H9 (cell line): ENCODE measurements at regions not wholly inside any gene's neighbourhood (a gene's known extent, or its start where the extent isn't known, plus 50 kb on each side); places are given as distances from the start of the nearest gene placed in this dataset.

Experiments used
- DNase-seq: peaks from one replicate; pipeline ENCODE4 v3.0.0-alpha.2; 2017
- H2AFZ ChIP-seq: one replicate; pipeline ENCODE4 v1.6.1; 2013; ENCODE audit warnings: mild to moderate bottlenecking, low read length, control low read depth, moderate library complexity
- H2AK5ac ChIP-seq: 2 replicates; pipeline ENCODE4 v1.6.1; 2013; ENCODE audit warnings: low read length, control low read depth, mixed read lengths; ENCODE audit not compliant: insufficient read length
- H2BK120ac ChIP-seq: one replicate; pipeline ENCODE4 v1.6.1; 2013; ENCODE audit warnings: low read depth, mild to moderate bottlenecking, low read length, control low read depth, inconsistent platforms; ENCODE audit not compliant: poor library complexity, severe bottlenecking
- H2BK12ac ChIP-seq: 2 replicates; pipeline ENCODE4 v1.6.1; 2013; ENCODE audit warnings: low read length, control low read depth, mixed read lengths, low read depth; ENCODE audit not compliant: insufficient read length
- H2BK15ac ChIP-seq: 2 replicates; pipeline ENCODE4 v1.6.1; 2013; ENCODE audit warnings: low read depth, low read length, control low read depth
- H2BK20ac ChIP-seq: one replicate; pipeline ENCODE4 v1.6.1; 2013; ENCODE audit warnings: low read depth, mild to moderate bottlenecking, low read length, control low read depth, inconsistent platforms; ENCODE audit not compliant: poor library complexity, severe bottlenecking
- H2BK5ac ChIP-seq: 2 replicates; pipeline ENCODE4 v1.6.1; 2013; ENCODE audit warnings: low read length, control low read depth, mixed read lengths; ENCODE audit not compliant: insufficient read length
- H3K14ac ChIP-seq: 2 replicates; pipeline ENCODE4 v1.6.1; 2013; ENCODE audit warnings: low read length, control low read depth; ENCODE audit not compliant: insufficient read depth
- H3K18ac ChIP-seq: 2 replicates; pipeline ENCODE4 v1.6.1; 2013; ENCODE audit warnings: low read depth, mild to moderate bottlenecking, mixed read lengths, low read length, control low read depth; ENCODE audit not compliant: insufficient read length
- H3K23ac ChIP-seq: 2 replicates; pipeline ENCODE4 v1.6.1; 2013; ENCODE audit warnings: low read length, control low read depth, mixed read lengths, low read depth; ENCODE audit not compliant: insufficient read length
- H3K23me2 ChIP-seq: 2 replicates; pipeline ENCODE4 v1.6.1; 2013; ENCODE audit warnings: low read depth, mild to moderate bottlenecking, mixed read lengths, low read length, control low read depth; ENCODE audit not compliant: insufficient read length, poor library complexity, severe bottlenecking
- H3K27ac ChIP-seq: 2 replicates; pipeline ENCODE4 v1.5.1; 2013; ENCODE audit warnings: low read length, control low read depth, mixed read lengths, low read depth; ENCODE audit not compliant: insufficient read length
- H3K27me3 ChIP-seq: 2 replicates; pipeline ENCODE4 v1.6.1; 2013; ENCODE audit warnings: low read length, control low read depth, inconsistent platforms; ENCODE audit not compliant: insufficient read depth
- H3K4ac ChIP-seq: 2 replicates; pipeline ENCODE4 v1.6.1; 2013; ENCODE audit warnings: low read depth, mild to moderate bottlenecking, control low read depth, inconsistent platforms, low read length, moderate library complexity
- H3K4me1 ChIP-seq: 2 replicates; pipeline ENCODE4 v1.6.1; 2013; ENCODE audit warnings: low read length, control low read depth, inconsistent platforms; ENCODE audit not compliant: insufficient read depth
- H3K4me2 ChIP-seq: 2 replicates; pipeline ENCODE4 v1.6.1; 2013; ENCODE audit warnings: low read length, control low read depth, mixed read lengths; ENCODE audit not compliant: insufficient read length, insufficient read depth
- H3K56ac ChIP-seq: 2 replicates; pipeline ENCODE4 v1.6.1; 2013; ENCODE audit warnings: low read depth, mild to moderate bottlenecking, mixed read lengths, low read length, control low read depth; ENCODE audit not compliant: insufficient read length
- H3K79me1 ChIP-seq: 2 replicates; pipeline ENCODE4 v1.6.1; 2013; ENCODE audit warnings: low read depth, mild to moderate bottlenecking, moderate library complexity, low read length, control low read depth, inconsistent platforms; ENCODE audit not compliant: insufficient read depth, poor library complexity, severe bottlenecking
- H3K79me2 ChIP-seq: 2 replicates; pipeline ENCODE4 v1.6.1; 2013; ENCODE audit warnings: low read length, control low read depth, inconsistent platforms; ENCODE audit not compliant: insufficient read depth
- H3K9ac ChIP-seq: 2 replicates; pipeline ENCODE4 v1.6.1; 2013; ENCODE audit warnings: low read length, control low read depth, mixed read lengths; ENCODE audit not compliant: insufficient read length; ENCODE audit errors: extremely low read depth
- H3K9me3 ChIP-seq: one replicate; pipeline ENCODE4 v1.6.1; 2013; ENCODE audit warnings: low read depth, low read length, inconsistent platforms; ENCODE audit not compliant: control insufficient read depth
- H3T11ph ChIP-seq: one replicate; pipeline ENCODE4 v1.6.1; 2013; ENCODE audit warnings: mild to moderate bottlenecking, low read length, control low read depth, inconsistent platforms
- H4K20me1 ChIP-seq: one replicate; pipeline ENCODE4 v1.6.1; 2013; ENCODE audit not compliant: control insufficient read depth, insufficient read length, insufficient read depth
- H4K5ac ChIP-seq: 2 replicates; pipeline ENCODE4 v1.6.1; 2013; ENCODE audit warnings: low read depth, mild to moderate bottlenecking, mixed read lengths, low read length, control low read depth; ENCODE audit not compliant: insufficient read length
- H4K8ac ChIP-seq: replicated peaks from 2 replicates; pipeline ENCODE4 v1.6.1; 2013; ENCODE audit warnings: low read length, control low read depth, mixed read lengths, low read depth; ENCODE audit not compliant: insufficient read length
- H4K91ac ChIP-seq: 2 replicates; pipeline ENCODE4 v1.6.1; 2013; ENCODE audit warnings: low read depth, mild to moderate bottlenecking, moderate library complexity, mixed read lengths, low read length, control low read depth; ENCODE audit not compliant: insufficient read length
- H3K27ac Mint-ChIP-seq, 3 experiments: 2 replicates in 2 of 3; 3 replicates in 1 of 3; pipeline ENCODE4 v1.8.0; 2020 to 2021; ENCODE audit warnings: mixed read lengths in 3 of 3, mild to moderate bottlenecking in 1 of 3, moderate library complexity in 1 of 3
- H3K27me3 Mint-ChIP-seq: 2 replicates; pipeline ENCODE4 v1.8.0; 2021; ENCODE audit warnings: low read depth, mild to moderate bottlenecking, moderate library complexity, mixed read lengths
- H3K36me3 Mint-ChIP-seq, 3 experiments: 2 replicates in 2 of 3; 3 replicates in 1 of 3; pipeline ENCODE4 v1.8.0; 2020 to 2021; ENCODE audit warnings: low read depth in 3 of 3, mixed read lengths in 3 of 3; ENCODE audit not compliant: insufficient read depth in 1 of 3
- H3K4me1 Mint-ChIP-seq, 2 experiments: 2 replicates each; pipeline ENCODE4 v1.8.0; 2020; ENCODE audit warnings: mixed read lengths in 2 of 2
- H3K4me3 Mint-ChIP-seq, 2 experiments: 2 replicates in 1 of 2; 3 replicates in 1 of 2; pipeline ENCODE4 v1.8.0; 2020 to 2021; ENCODE audit warnings: mild to moderate bottlenecking in 2 of 2, mixed read lengths in 2 of 2, moderate library complexity in 1 of 2
- H3K9me3 Mint-ChIP-seq, 2 experiments: 2 replicates in 1 of 2; 3 replicates in 1 of 2; pipeline ENCODE4 v1.8.0; 2020; ENCODE audit warnings: mild to moderate bottlenecking in 2 of 2, mixed read lengths in 2 of 2, moderate library complexity in 1 of 2
- WGBS: extraction: QIAGEN DNeasy Blood & Tissue Kit; methylation state at CpG from one replicate; pipeline ENCODE4 v1.1.7; 2013; ENCODE audit warnings: missing lambda C conversion rate, low lambda C conversion rate, mixed read lengths; ENCODE audit not compliant: insufficient read length; ENCODE audit errors: extremely low coverage; 5-methylcytosine and 5-hydroxymethylcytosine counted together
- TF ChIP-seq, protein P1 (sequence below): fragments of 200-600 bp; sonication (generic); conservative IDR thresholded peaks from 3 replicates; pipeline ENCODE4 v1.8.0; 2021; ENCODE audit warnings: antibody characterized with exemption, mild to moderate bottlenecking

- Histone ChIP-seq H3K9ac (no peak overlapping the region), H3K4me2 (no peak overlapping the region), H2AFZ (no peak overlapping the region), H4K5ac (no peak overlapping the region), H3K27me3 (no peaks in the 10 kb centered on the region), H3K14ac (peak overlapping the region; percentile 41; the same call in 1 of the 2 replicates), H3K23ac (no peak overlapping the region), H4K91ac (no peak overlapping the region), H3K79me1 (no peaks in the 10 kb centered on the region), H2BK15ac (no peak overlapping the region), H3K18ac (peak overlapping the region; percentile 59), H4K20me1 (no peaks in the 10 kb centered on the region), H3K4ac (no peak overlapping the region; the same call in 1 of the 2 replicates), H2BK5ac (no peak overlapping the region), H2AK5ac (no peak overlapping the region), H3K9me3 (no peaks in the 10 kb centered on the region), H2BK20ac (no peak overlapping the region), H2BK12ac (no peak overlapping the region), H4K8ac (no peak overlapping the region), H3T11ph (no peak overlapping the region), H3K79me2 (peaks cover 4% of the 10 kb centered on the region; the same call in 1 of the 2 replicates), H2BK120ac (no peak overlapping the region), H3K4me1 (no peaks in the 10 kb centered on the region; the same call in 1 of the 2 replicates), H3K23me2 (peaks cover 5% of the 10 kb centered on the region), H3K56ac (no peak overlapping the region), H3K27ac (no peak overlapping the region)
- H3K4me3 Mint-ChIP-seq, result no peak overlapping the region; a peak in 1 of 5 replicates
- no peak for DNase-seq
- no CpG with 5 or more reads among the region's 17 CpGs for WGBS
- TF ChIP-seq, protein P1, sequence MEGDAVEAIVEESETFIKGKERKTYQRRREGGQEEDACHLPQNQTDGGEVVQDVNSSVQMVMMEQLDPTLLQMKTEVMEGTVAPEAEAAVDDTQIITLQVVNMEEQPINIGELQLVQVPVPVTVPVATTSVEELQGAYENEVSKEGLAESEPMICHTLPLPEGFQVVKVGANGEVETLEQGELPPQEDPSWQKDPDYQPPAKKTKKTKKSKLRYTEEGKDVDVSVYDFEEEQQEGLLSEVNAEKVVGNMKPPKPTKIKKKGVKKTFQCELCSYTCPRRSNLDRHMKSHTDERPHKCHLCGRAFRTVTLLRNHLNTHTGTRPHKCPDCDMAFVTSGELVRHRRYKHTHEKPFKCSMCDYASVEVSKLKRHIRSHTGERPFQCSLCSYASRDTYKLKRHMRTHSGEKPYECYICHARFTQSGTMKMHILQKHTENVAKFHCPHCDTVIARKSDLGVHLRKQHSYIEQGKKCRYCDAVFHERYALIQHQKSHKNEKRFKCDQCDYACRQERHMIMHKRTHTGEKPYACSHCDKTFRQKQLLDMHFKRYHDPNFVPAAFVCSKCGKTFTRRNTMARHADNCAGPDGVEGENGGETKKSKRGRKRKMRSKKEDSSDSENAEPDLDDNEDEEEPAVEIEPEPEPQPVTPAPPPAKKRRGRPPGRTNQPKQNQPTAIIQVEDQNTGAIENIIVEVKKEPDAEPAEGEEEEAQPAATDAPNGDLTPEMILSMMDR, result no peak
- no peaks in the 10 kb centered on the region for H3K9me3 Mint-ChIP-seq
- H3K36me3 Mint-ChIP-seq, result peaks cover 1 to 9% (median 5%) of the 10 kb centered on the region in 3 experiments; a peak in 6 of 7 replicates
- no peak overlapping the region; a peak in 2 of 7 replicates for H3K27ac Mint-ChIP-seq
- H3K27me3 Mint-ChIP-seq, result no peaks in the 10 kb centered on the region; the same call in 1 of the 2 replicates
- peaks cover 21 to 28% of the 10 kb centered on the region in 2 experiments for H3K4me1 Mint-ChIP-seq
These were observed 75.8 kb upstream of the METTL9 start for GRCh38 chr16:21523411-21524067.
